Skeletal muscle satellite cell (primary cell): ENCODE measurements at regions not wholly inside any gene's neighbourhood (a gene's known extent, or its start where the extent isn't known, plus 50 kb on each side); places are given as distances from the start of the nearest gene placed in this dataset.

Experiments used
- H3K27me3 ChIP-seq: 2 replicates; pipeline ENCODE4 v1.7.0; 2013; ENCODE audit warnings: low read length; ENCODE audit not compliant: control insufficient read depth, insufficient read depth
- H3K36me3 ChIP-seq: 2 replicates; pipeline ENCODE4 v1.7.0; 2013; ENCODE audit warnings: mild to moderate bottlenecking, control low read depth, low read length; ENCODE audit not compliant: insufficient read depth
- H3K4me1 ChIP-seq: 2 replicates; pipeline ENCODE4 v1.7.0; 2013; ENCODE audit warnings: low read length; ENCODE audit not compliant: control insufficient read depth, insufficient read depth
- H3K4me2 ChIP-seq: 2 replicates; pipeline ENCODE4 v1.7.0; 2013; ENCODE audit warnings: mild to moderate bottlenecking, low read length
- H3K4me3 ChIP-seq: 2 replicates; pipeline ENCODE4 v1.7.0; 2013; ENCODE audit warnings: low read length
- H3K9ac ChIP-seq: 2 replicates; pipeline ENCODE4 v1.7.0; 2013; ENCODE audit warnings: mild to moderate bottlenecking, low read depth, low read length, moderate library complexity
- H3K9me3 ChIP-seq: replicated peaks from 2 replicates; pipeline ENCODE4 v1.7.0; 2013; ENCODE audit warnings: mild to moderate bottlenecking, control low read depth, low read length

- no peaks in the 10 kb centered on the region for H3K4me1 ChIP-seq
- no peak overlapping the region for H3K9ac ChIP-seq
- H3K36me3 ChIP-seq: no peaks in the 10 kb centered on the region
- H3K4me2 ChIP-seq: no peak overlapping the region
- no peaks in the 10 kb centered on the region for H3K9me3 ChIP-seq
- no peak overlapping the region for H3K4me3 ChIP-seq
- H3K27me3 ChIP-seq: no peaks in the 10 kb centered on the region
Observed at GRCh38 chr16:51932317-51932716, 614.6 kb downstream of the TOX3 start.

DNA sequence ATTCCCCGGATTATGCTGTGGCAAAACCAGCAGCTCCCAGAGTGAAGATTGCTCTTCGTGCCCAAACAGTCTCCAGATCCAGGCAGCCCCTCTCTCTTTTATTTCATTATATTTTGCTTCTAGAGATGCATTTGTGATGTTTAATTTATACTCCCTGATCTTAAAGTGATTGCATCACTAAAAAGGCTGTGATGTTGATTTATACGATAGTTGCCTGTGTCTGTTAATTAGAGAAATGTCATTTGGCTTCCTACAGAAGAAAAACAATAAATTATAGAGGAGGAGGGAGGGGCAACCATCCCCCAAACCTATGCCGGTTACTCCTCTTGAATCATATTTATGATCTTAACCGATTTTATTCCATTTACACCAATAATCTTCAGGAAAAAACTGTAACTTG is 615.3 kb downstream of the TOX3 start:
- Histone ChIP-seq H3K4me1 (no peaks in the 10 kb centered on the region), H3K9me3 (no peaks in the 10 kb centered on the region), H3K9ac (no peak overlapping the region), H3K4me2 (no peak overlapping the region), H3K27me3 (no peaks in the 10 kb centered on the region), H3K36me3 (no peaks in the 10 kb centered on the region), H3K4me3 (no peak overlapping the region)

- no peaks in the 10 kb centered on the region for H3K9me3 ChIP-seq
- no peaks in the 10 kb centered on the region for H3K27me3 ChIP-seq
- H3K4me2 ChIP-seq: no peak overlapping the region
- no peak overlapping the region for H3K9ac ChIP-seq
- no peaks in the 10 kb centered on the region for H3K4me1 ChIP-seq
- no peak overlapping the region for H3K4me3 ChIP-seq
- H3K36me3 ChIP-seq: no peaks in the 10 kb centered on the region
Observed at GRCh38 chr16:51924744-51925143, 622.2 kb downstream of the TOX3 start.

DNA sequence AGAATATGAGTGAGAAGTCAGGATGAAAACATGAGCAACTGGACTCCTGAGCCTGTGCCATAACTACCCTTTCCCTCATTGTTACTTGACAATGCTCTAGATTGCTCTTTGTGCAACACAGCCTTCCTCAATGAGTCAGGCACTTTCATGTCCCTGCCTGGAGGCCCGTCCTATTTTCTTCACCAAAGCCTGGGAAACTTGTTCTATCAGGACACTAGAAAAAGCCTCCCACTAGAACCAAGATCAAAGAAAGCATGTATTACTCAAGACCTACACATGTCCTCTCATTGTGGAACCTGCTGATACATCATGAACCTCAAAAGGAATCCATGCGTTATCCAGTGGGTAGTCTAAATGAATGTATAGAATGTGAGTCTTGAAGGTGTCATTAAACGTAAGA is 624.5 kb downstream of the TOX3 start:
- Histone ChIP-seq H3K27me3 (no peaks in the 10 kb centered on the region), H3K9me3 (no peaks in the 10 kb centered on the region), H3K4me3 (no peak overlapping the region), H3K4me2 (no peak overlapping the region), H3K4me1 (no peaks in the 10 kb centered on the region), H3K36me3 (no peaks in the 10 kb centered on the region), H3K9ac (no peak overlapping the region)

- H3K9ac ChIP-seq: no peak overlapping the region
- H3K4me1 ChIP-seq: no peaks in the 10 kb centered on the region
- no peak overlapping the region for H3K4me2 ChIP-seq
- no peaks in the 10 kb centered on the region for H3K36me3 ChIP-seq
- no peaks in the 10 kb centered on the region for H3K27me3 ChIP-seq
- H3K4me3 ChIP-seq: no peak overlapping the region
- no peaks in the 10 kb centered on the region for H3K9me3 ChIP-seq
Observed at GRCh38 chr16:51919736-51920135, 627.2 kb downstream of the TOX3 start.

DNA sequence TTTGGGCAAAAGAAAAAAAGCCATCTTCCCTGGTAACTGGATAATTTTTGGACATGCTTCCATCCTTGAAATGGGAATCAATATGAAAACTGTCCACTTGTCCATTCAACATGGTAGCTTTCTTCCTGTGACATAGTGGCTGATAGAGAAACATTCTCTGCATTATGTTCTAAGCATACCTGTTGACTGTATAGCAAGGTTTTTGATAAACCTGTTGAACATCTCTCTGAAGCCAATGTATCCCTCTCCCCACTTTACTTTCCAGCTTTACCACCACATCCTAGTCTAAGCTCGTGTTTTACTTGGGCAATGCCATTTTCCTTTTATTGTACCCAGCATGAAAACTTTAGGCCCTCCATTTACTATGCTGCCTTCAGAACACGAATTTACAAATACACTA is 630.1 kb downstream of the TOX3 start:
- Histone ChIP-seq H3K4me2 (no peak overlapping the region), H3K4me3 (no peak overlapping the region), H3K9ac (no peak overlapping the region), H3K27me3 (no peaks in the 10 kb centered on the region), H3K4me1 (no peaks in the 10 kb centered on the region), H3K9me3 (no peaks in the 10 kb centered on the region), H3K36me3 (no peaks in the 10 kb centered on the region)

DNA sequence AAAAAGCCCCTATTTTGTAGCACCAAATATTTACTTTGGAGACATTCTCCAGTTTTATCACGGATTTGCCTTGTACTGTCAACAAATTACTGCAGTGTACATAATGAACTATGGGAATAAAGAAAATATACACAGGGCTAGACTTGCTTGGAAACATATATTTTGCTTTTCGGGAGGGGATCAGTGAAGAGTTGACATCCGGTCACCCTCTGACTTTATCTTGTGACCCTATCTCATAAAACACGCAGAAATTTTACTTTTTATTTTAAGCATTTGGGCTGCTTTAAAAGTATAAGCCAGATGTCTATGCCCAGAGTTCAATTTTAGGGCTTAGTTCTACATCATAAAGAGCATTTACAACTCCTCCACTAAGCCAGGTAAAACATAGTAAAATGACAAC is 630.7 kb downstream of the TOX3 start:
- Histone ChIP-seq H3K4me1 (no peaks in the 10 kb centered on the region), H3K9ac (no peak overlapping the region), H3K4me2 (no peak overlapping the region), H3K36me3 (no peaks in the 10 kb centered on the region), H3K4me3 (no peak overlapping the region), H3K9me3 (no peaks in the 10 kb centered on the region), H3K27me3 (no peaks in the 10 kb centered on the region)

- H3K4me3 ChIP-seq: no peak overlapping the region
- no peak overlapping the region for H3K4me2 ChIP-seq
- no peak overlapping the region for H3K9ac ChIP-seq
- no peaks in the 10 kb centered on the region for H3K36me3 ChIP-seq
- no peaks in the 10 kb centered on the region for H3K27me3 ChIP-seq
- H3K9me3 ChIP-seq: no peaks in the 10 kb centered on the region
- no peaks in the 10 kb centered on the region for H3K4me1 ChIP-seq
Observed at GRCh38 chr16:51907680-51908079, 639.3 kb downstream of the TOX3 start.

GRCh38 chr16:51900221-51900780 is 646.6 kb downstream of the TOX3 start:
- no peaks in the 10 kb centered on the region for H3K9me3 ChIP-seq
- H3K36me3 ChIP-seq: no peaks in the 10 kb centered on the region
- H3K4me1 ChIP-seq: no peaks in the 10 kb centered on the region
- H3K27me3 ChIP-seq: no peaks in the 10 kb centered on the region
- no peak overlapping the region for H3K4me3 ChIP-seq
- H3K4me2 ChIP-seq: no peak overlapping the region
- no peak overlapping the region for H3K9ac ChIP-seq

DNA sequence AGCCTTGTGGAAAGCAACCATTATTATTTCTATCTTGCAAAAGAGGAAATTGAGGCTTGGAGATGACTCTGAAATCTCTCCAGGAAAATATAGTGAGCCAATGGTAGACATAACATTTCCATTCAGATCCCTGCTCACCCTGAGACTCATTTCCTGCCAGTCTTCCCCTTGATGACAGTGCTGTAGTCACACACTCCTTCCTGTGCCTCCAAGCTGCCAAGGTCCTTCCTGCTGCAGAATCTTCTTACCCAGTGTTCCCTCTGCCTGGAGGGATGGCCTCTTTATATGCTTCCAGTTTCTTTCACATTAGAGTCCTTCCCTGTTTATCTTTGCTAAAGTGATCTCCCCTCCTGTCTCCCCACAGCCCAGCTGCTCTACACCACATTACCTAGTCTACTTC is 648.1 kb downstream of the TOX3 start:
- H3K4me2 ChIP-seq: no peak overlapping the region
- H3K9ac ChIP-seq: no peak overlapping the region
- H3K4me1 ChIP-seq: no peaks in the 10 kb centered on the region
- no peak overlapping the region for H3K4me3 ChIP-seq
- H3K27me3 ChIP-seq: no peaks in the 10 kb centered on the region
- H3K9me3 ChIP-seq: no peaks in the 10 kb centered on the region
- H3K36me3 ChIP-seq: no peaks in the 10 kb centered on the region

DNA sequence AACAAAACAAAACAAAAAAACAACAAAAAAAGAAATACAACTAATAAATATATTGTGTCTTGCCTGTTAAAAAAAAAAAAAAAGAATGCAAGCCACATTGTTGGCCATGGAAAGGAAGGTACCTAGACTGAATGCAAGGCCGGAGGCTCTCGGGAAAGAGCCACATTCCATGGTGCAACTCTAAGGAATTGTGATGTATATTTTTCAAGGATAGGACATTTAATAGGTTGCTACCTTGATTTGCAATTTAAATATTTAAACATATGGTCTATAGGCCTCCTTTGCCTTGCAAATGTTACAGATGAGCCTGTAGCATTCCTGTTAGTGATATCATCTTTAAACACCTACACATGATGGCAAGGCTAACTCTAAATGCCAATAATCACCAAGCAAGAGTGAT is 650.9 kb downstream of the TOX3 start:
- Histone ChIP-seq H3K4me1 (no peaks in the 10 kb centered on the region), H3K9ac (no peak overlapping the region), H3K27me3 (no peaks in the 10 kb centered on the region), H3K4me2 (no peak overlapping the region), H3K36me3 (no peaks in the 10 kb centered on the region), H3K9me3 (no peaks in the 10 kb centered on the region), H3K4me3 (no peak overlapping the region)

GRCh38 chr16:51892293-51893007 is 654.5 kb downstream of the TOX3 start:
- Histone ChIP-seq H3K4me2 (no peak overlapping the region), H3K9me3 (no peaks in the 10 kb centered on the region)

More at GRCh38 chr16:51892293-51893007, 654.5 kb downstream of the TOX3 start:
- H3K9ac ChIP-seq: no peak overlapping the region
- no peaks in the 10 kb centered on the region for H3K27me3 ChIP-seq
- no peak overlapping the region for H3K4me3 ChIP-seq
- no peaks in the 10 kb centered on the region for H3K4me1 ChIP-seq
- H3K36me3 ChIP-seq: no peaks in the 10 kb centered on the region
